Astrocyte (in vitro differentiated cells and primary cell): ENCODE measurements at regions not wholly inside any gene's neighbourhood (a gene's known extent, or its start where the extent isn't known, plus 50 kb on each side); places are given as distances from the start of the nearest gene placed in this dataset.

Experiments used
- CTCF ChIP-seq: IDR thresholded peaks from 2 replicates; pipeline ENCODE4 v1.5.1; 2011; ENCODE audit warnings: low read depth, mild to moderate bottlenecking, inconsistent platforms, low read length, moderate library complexity; ENCODE audit not compliant: insufficient read depth
- EZH2 ChIP-seq: IDR thresholded peaks from 2 replicates; pipeline ENCODE4 v1.6.1; 2012; ENCODE audit warnings: mild to moderate bottlenecking, low read length, inconsistent platforms; ENCODE audit not compliant: insufficient read depth

GRCh38 chr12:89177802-89178395 lies 174.4 kb downstream of the DUSP6 start:
- TF ChIP-seq CTCF = no peak
- no peak for TF ChIP-seq EZH2
